K562 (cell line): ENCODE measurements at regions not wholly inside any gene's neighbourhood (a gene's known extent, or its start where the extent isn't known, plus 50 kb on each side); places are given as distances from the start of the nearest gene placed in this dataset.

Experiments
- ATAC-seq: fragments of 200-7000 bp; cut with Tn5 transposase; 3 replicates; pipeline ENCODE4 v1.9.1; 2020; ENCODE audit warnings: moderate library complexity
- BruUV-seq: library from RNA; stranded (reverse); fragments of 400-500 nt; replicated peaks from 2 replicates; lab custom pipeline; 2021; lab: Mats Ljungman, UMichigan
- CTCF ChIA-PET: fragments of 300-600 bp; formaldehyde crosslinking; extraction: SDS; loops from one replicate; lab custom pipeline; 2021; ENCODE audit warnings: low intra/inter-chr PET ratio; lab: Yijun Ruan, JAX
- POLR2A ChIA-PET: fragments of 300-600, 350-650 bp; sonication (Branson Sonifier 250); formaldehyde crosslinking; extraction: SDS; loops from one replicate; lab custom pipeline; 2021; ENCODE audit warnings: antibody characterized with exemption, inconsistent platforms; lab: Yijun Ruan, JAX
- DNase-seq, 4 experiments: peaks; one replicate each; pipeline versions ENCODE4 v3.0.0 to v3.0.0-alpha.2; 2011 to 2018; ENCODE audit warnings: low spot score in 3 of 4, mixed read lengths in 3 of 4; ENCODE audit errors: extremely low read depth in 1 of 4
- FAIRE-seq: peaks from 2 replicates; lab custom pipeline; 2011; peaks lifted over from hg19 to GRCh38; lab: Jason Lieb, UNC
- H2AFZ ChIP-seq: 2 replicates; pipeline ENCODE4 v1.6.0; 2011; ENCODE audit warnings: low read depth, low read length, control low read depth, inconsistent platforms
- H3K27ac ChIP-seq: fragments of 200-600 bp; 3 replicates; pipeline ENCODE4 v1.8.0; 2011; ENCODE audit warnings: low read depth, mild to moderate bottlenecking, control low read depth, inconsistent platforms, low read length, moderate library complexity, mixed read lengths; ENCODE audit errors: extremely low read depth
- H3K27me3 ChIP-seq, 2 experiments: fragments of 300-600 bp in 1 of 2; 2 replicates in 1 of 2; 3 replicates in 1 of 2; pipeline versions ENCODE4 v1.6.0 to v1.8.0; 2011; ENCODE audit warnings: inconsistent platforms in 2 of 2, low read length in 2 of 2, mild to moderate bottlenecking in 1 of 2, mixed read lengths in 1 of 2, moderate library complexity in 1 of 2; ENCODE audit not compliant: control insufficient read depth in 2 of 2, insufficient read depth in 2 of 2
- H3K36me3 ChIP-seq: fragments of 300-600 bp; 3 replicates; pipeline ENCODE4 v1.8.0; 2011; ENCODE audit warnings: mild to moderate bottlenecking, low read length, inconsistent platforms; ENCODE audit not compliant: control insufficient read depth, insufficient read depth
- H3K4me1 ChIP-seq, 2 experiments: fragments of 200-600 bp in 1 of 2; replicated peaks in 1 of 2; 2 replicates in 1 of 2; 3 replicates in 1 of 2; pipeline versions ENCODE4 v1.5.1 to v1.8.0; 2011; ENCODE audit warnings: inconsistent platforms in 2 of 2, low read length in 2 of 2, mild to moderate bottlenecking in 1 of 2, mixed read lengths in 1 of 2, moderate library complexity in 1 of 2; ENCODE audit not compliant: control insufficient read depth in 2 of 2, insufficient read depth in 2 of 2
- H3K4me2 ChIP-seq: 2 replicates; pipeline ENCODE4 v1.6.1; 2011; ENCODE audit warnings: low read length, control low read depth, inconsistent platforms, mixed read lengths; ENCODE audit not compliant: insufficient read depth
- H3K4me3 ChIP-seq: fragments of 200-600 bp; sonication (generic), shearing (Covaris generic); 2 replicates; pipeline ENCODE4 v1.5.1; 2016; ENCODE audit warnings: control low read depth, inconsistent platforms
- H3K79me2 ChIP-seq: fragments of 200-600 bp; 3 replicates; pipeline ENCODE4 v1.8.0; 2011; ENCODE audit warnings: low read length, inconsistent platforms; ENCODE audit not compliant: control insufficient read depth, insufficient read depth
- H3K9ac ChIP-seq, 2 experiments: 2 replicates each; pipeline versions ENCODE4 v1.6.0 to v1.6.1; 2011; ENCODE audit warnings: low read depth in 2 of 2, low read length in 2 of 2, control low read depth in 1 of 2, inconsistent platforms in 1 of 2, mild to moderate bottlenecking in 1 of 2, mixed read lengths in 1 of 2; ENCODE audit not compliant: insufficient read depth in 1 of 2
- H3K9me1 ChIP-seq: one replicate; pipeline ENCODE4 v1.6.0; 2011; ENCODE audit warnings: inconsistent platforms, mild to moderate bottlenecking, low read length, moderate library complexity; ENCODE audit not compliant: control insufficient read depth, insufficient read depth
- H3K9me3 ChIP-seq: replicated peaks from 2 replicates; pipeline ENCODE4 v1.5.1; 2011; ENCODE audit warnings: low read depth, low read length, inconsistent platforms; ENCODE audit not compliant: control insufficient read depth, insufficient read depth
- H4K20me1 ChIP-seq: replicated peaks from 2 replicates; pipeline ENCODE4 v1.6.1; 2011; ENCODE audit warnings: low read length, inconsistent platforms, mixed read lengths; ENCODE audit not compliant: control insufficient read depth, insufficient read depth
- ADNP ChIP-seq: fragments of 200-800 bp; sonication (Bioruptor generic); IDR thresholded peaks from 2 replicates; pipeline ENCODE4 v1.6.1; 2016; ENCODE audit warnings: missing genetic modification characterization, missing compliant biosample characterization
- CLOCK ChIP-seq: fragments of 250-450 bp; sonication (Bioruptor Pico); IDR thresholded peaks from 2 replicates; pipeline ENCODE4 v1.4.0; 2020; ENCODE audit warnings: mild to moderate bottlenecking, moderate library complexity, borderline replicate concordance
- ELF4 ChIP-seq: fragments of 450-650 bp; formaldehyde crosslinking; IDR thresholded peaks from 2 replicates; pipeline ENCODE4 v1.4.0; 2022; ENCODE audit warnings: missing genetic modification characterization
- GABPB2 ChIP-seq: fragments of 250-450 bp; sonication (Bioruptor Pico); conservative IDR thresholded peaks from 2 replicates; pipeline ENCODE4 v1.5.1; 2021; ENCODE audit warnings: mild to moderate bottlenecking
- GTF2E2 ChIP-seq: fragments of 200-800 bp; sonication (Bioruptor generic); IDR thresholded peaks from 2 replicates; pipeline ENCODE4 v1.6.1; 2016; ENCODE audit warnings: missing genetic modification characterization, missing compliant biosample characterization
- HNRNPLL ChIP-seq: fragments of 200-400 bp; formaldehyde crosslinking; IDR thresholded peaks from 2 replicates; pipeline ENCODE4 v1.6.1; 2017; ENCODE audit warnings: low read length, low read depth, mild to moderate bottlenecking; ENCODE audit not compliant: poor library complexity, severe bottlenecking
- RBFOX2 ChIP-seq: fragments of 200-400 bp; formaldehyde crosslinking; IDR thresholded peaks from 2 replicates; pipeline ENCODE4 v1.6.1; 2017; ENCODE audit warnings: low read depth, mild to moderate bottlenecking, low read length, moderate library complexity
- ZC3H11A ChIP-seq: IDR thresholded peaks from 2 replicates; pipeline ENCODE4 v1.6.1; 2012; ENCODE audit warnings: low read depth, low read length, improper control_type of control experiment
- ZKSCAN1 ChIP-seq: fragments of 150-350 bp; IDR thresholded peaks from 2 replicates; pipeline ENCODE4 v1.6.1; 2016; ENCODE audit warnings: low read depth, low read length
- ZNF324 ChIP-seq: fragments of 250-450 bp; sonication (Bioruptor Pico); IDR thresholded peaks from 2 replicates; pipeline ENCODE4 v1.4.0; 2020; ENCODE audit warnings: mild to moderate bottlenecking
- ZNF507 ChIP-seq: conservative IDR thresholded peaks from 2 replicates; pipeline ENCODE4 v1.6.1; 2017; ENCODE audit warnings: missing genetic modification characterization, missing compliant biosample characterization
- ZNF655 ChIP-seq: fragments of 250-450 bp; sonication (Bioruptor Pico); IDR thresholded peaks from 2 replicates; pipeline ENCODE4 v1.5.0; 2021
- WGBS: fragments of 100-300 bp; shearing (Covaris generic); methylation state at CpG from one replicate; pipeline ENCODE4 v1.1.6; 2016; ENCODE audit warnings: low coverage, mixed read lengths; ENCODE audit not compliant: insufficient coverage; ENCODE audit errors: missing lambda C conversion rate; 5-methylcytosine and 5-hydroxymethylcytosine counted together
- in situ Hi-C: fragments of 300-500 bp; cut with MboI; formaldehyde crosslinking; loops from 4 replicates; pipeline ENCODE4 v1.15.0; 2018; ENCODE audit warnings: inconsistent platforms, mixed read lengths
- intact Hi-C: fragments of 100-400 bp; cut with micrococcal nuclease; formaldehyde crosslinking; loops from 2 replicates; pipeline ENCODE4 v1.14.2; 2022

GRCh38 chr22:34303656-34304055 lies 383.4 kb upstream of the LARGE1 start:
- Histone ChIP-seq H3K4me3 (no peak overlapping the region), H3K9me1 (no peaks in the 10 kb centered on the region), H2AFZ (no peak overlapping the region), H3K4me2 (no peak overlapping the region), H3K9me3 (no peaks in the 10 kb centered on the region), H3K79me2 (no peaks in the 10 kb centered on the region), H3K4me1 (no peaks in the 10 kb centered on the region), H3K27ac (no peak overlapping the region), H3K36me3 (no peaks in the 10 kb centered on the region), H3K9ac (no peak overlapping the region), H3K27me3 (no peaks in the 10 kb centered on the region), H4K20me1 (no peaks in the 10 kb centered on the region)
- DNase-seq (no peak), FAIRE-seq (no peak), ATAC-seq (no peak)
- WGBS, result 0% methylated on average over 2 of the region's 3 CpGs
- in situ Hi-C loops, result no loop called here
- intact Hi-C loops, result no loop called here
- CTCF ChIA-PET, result no interaction called here
- POLR2A ChIA-PET, result no interaction called here
- no TSS peak for BruUV-seq
- TF ChIP-seq HNRNPLL (no peak), ELF4 (CRISPR knock-in tag) (no peak), ZNF324 (CRISPR knock-in tag) (no peak)

- Histone ChIP-seq H3K4me1 (no peaks in the 10 kb centered on the region), H3K9ac (no peak overlapping the region), H3K9me3 (no peaks in the 10 kb centered on the region), H2AFZ (no peak overlapping the region), H3K36me3 (no peaks in the 10 kb centered on the region), H3K27ac (no peak overlapping the region), H3K4me3 (no peak overlapping the region), H3K4me2 (no peak overlapping the region), H3K79me2 (no peaks in the 10 kb centered on the region), H3K27me3 (no peaks in the 10 kb centered on the region), H3K9me1 (no peaks in the 10 kb centered on the region), H4K20me1 (no peaks in the 10 kb centered on the region)
- CTCF ChIA-PET, result no interaction called here
- ATAC-seq (no peak), FAIRE-seq (no peak), DNase-seq (no peak)
- in situ Hi-C loops (no loop called here), intact Hi-C loops (no loop called here)
- 0% methylated on average over 2 of the region's 2 CpGs for WGBS
- no TSS peak for BruUV-seq
- POLR2A ChIA-PET, result no interaction called here
- TF ChIP-seq GABPB2 (CRISPR knock-in tag) (no peak), ADNP (tag) (no peak), ZKSCAN1 (no peak), RBFOX2 (no peak), CLOCK (CRISPR knock-in tag) (no peak), ZC3H11A (no peak), ZNF507 (tag) (no peak), ZNF655 (CRISPR knock-in tag) (no peak), GTF2E2 (tag) (no peak)
Observed at GRCh38 chr22:34306361-34306760, 386.1 kb upstream of the LARGE1 start.
